ENCODE measurements at regions not wholly inside any gene's neighbourhood (a gene's known extent, or its start where the extent isn't known, plus 50 kb on each side); places are given as distances from the start of the nearest gene placed in this dataset.

DNA sequence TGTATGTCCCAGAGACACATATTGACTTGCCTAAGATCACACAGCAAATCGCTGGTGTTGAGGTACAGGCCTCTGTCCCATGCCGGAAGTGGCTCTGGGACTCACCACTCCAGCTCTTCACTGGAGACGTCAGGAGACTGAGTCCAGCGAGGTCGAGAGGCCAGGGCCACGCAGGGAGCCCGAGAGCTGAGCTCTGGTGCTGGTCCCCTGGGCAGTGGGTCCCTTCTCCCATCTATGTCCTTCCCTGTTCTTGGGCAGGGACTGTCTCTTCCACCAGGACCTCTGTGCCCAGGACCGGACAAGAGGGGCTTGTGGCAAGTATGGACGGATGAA lies 62.4 kb upstream of the TWIST2 start:
- DNase-seq, result no peak
- Mint-ChIP-seq H3K4me1 (no peaks in the 10 kb centered on the region), H3K36me3 (no peaks in the 10 kb centered on the region), H3K27me3 (peaks cover 12% of the 10 kb centered on the region), H3K4me3 (no peak overlapping the region), H3K9me3 (peaks cover 0 to 9% (median 0%) of the 10 kb centered on the region in 7 donors), H3K27ac (no peak overlapping the region)
- Histone ChIP-seq H3K27ac (ENCODE audit: insufficient read depth, low read length, poor library complexity, severe bottlenecking) (no peak overlapping the region), H3K4me3 (ENCODE audit: low read depth, low read length) (no peak overlapping the region), H3K36me3 (ENCODE audit: control insufficient read depth, insufficient read depth, low read length) (no peaks in the 10 kb centered on the region), H3K27me3 (ENCODE audit: control insufficient read depth, insufficient read depth, low read length) (no peaks in the 10 kb centered on the region), H3K9me3 (ENCODE audit: control insufficient read depth in 2 of 2, low read length in 2 of 2) (no peaks in the 10 kb centered on the region), H3K4me1 (ENCODE audit: control insufficient read depth, insufficient read depth, low read length, poor library complexity, severe bottlenecking) (no peaks in the 10 kb centered on the region)
- ATAC-seq (ENCODE audit: low read depth in 2 of 2), result no peak

DNA sequence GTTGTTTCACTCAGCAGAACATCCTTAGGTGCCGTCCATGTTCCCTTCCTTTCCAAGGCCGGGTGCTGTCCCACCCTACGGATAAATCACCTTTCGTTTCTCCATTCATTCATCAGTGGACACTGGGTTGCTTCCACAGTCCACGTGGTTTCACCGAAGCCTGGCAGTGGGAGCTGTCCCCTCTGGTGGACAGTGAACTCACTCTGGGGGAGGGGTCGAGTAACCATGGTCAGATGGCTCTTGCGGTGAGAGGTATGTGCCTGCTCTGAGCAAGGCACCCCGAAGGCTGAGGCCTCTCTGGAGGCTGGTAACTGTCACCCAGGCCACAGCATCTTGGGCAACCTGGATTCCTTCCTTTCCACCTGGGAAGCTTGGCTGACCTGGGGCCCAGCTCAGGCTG lies 61.5 kb upstream of the TWIST2 start:
- Mint-ChIP-seq H3K36me3 (no peaks in the 10 kb centered on the region), H3K27ac (no peak overlapping the region)

DNA sequence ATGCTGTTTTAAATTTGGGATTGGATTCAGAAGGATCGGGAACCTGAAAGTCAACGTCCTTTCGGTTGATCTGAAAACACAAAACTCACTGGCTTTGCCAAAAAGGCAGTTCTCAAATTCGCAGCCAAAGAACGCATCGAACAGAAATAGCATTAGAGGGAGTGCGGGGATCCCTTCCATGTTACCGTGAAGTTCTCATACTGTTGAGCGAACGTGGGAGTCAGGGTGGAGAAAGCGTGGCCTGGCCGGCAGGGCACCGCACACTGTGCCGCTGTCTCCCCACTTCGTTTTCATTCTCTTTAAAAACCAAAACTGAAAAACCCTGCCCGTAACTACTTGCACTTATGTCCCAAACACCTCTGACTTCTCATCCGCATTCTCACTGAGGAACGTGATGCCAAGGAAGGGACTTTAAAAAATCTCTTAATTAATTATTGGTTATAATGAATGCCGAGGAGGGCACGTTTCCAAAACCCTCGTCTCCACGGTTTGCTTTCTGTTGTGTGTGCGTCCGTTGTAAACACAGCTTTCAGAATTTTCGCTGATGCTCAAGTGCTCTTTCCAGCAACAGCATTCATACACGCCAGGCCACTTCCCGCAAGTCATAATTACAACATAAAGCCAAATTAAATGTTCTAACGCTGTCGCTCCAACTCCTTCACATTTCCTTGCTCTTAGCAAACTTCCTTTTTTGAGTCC lies 60.9 kb upstream of the TWIST2 start:
- Mint-ChIP-seq H3K4me1 (no peaks in the 10 kb centered on the region), H3K27ac (no peak overlapping the region), H3K4me3 (no peak overlapping the region), H3K36me3 (no peaks in the 10 kb centered on the region), H3K27me3 (peaks cover 8% of the 10 kb centered on the region), H3K9me3 (peaks cover 0 to 4% (median 0%) of the 10 kb centered on the region in 7 donors)
- H3K4me3 ChIP-seq (ENCODE audit: low read depth, low read length), result no peak overlapping the region
- H3K27me3 ChIP-seq (ENCODE audit: control insufficient read depth, insufficient read depth, low read length), result no peaks in the 10 kb centered on the region
- ATAC-seq (ENCODE audit: low read depth in 2 of 2) (no peak), DNase-seq (no peak)
- H3K36me3 ChIP-seq (ENCODE audit: control insufficient read depth, insufficient read depth, low read length), result no peaks in the 10 kb centered on the region
- no peaks in the 10 kb centered on the region for H3K4me1 ChIP-seq (ENCODE audit: control insufficient read depth, insufficient read depth, low read length, poor library complexity, severe bottlenecking)
- no peaks in the 10 kb centered on the region for H3K9me3 ChIP-seq (ENCODE audit: control insufficient read depth in 2 of 2, low read length in 2 of 2)
- H3K27ac ChIP-seq (ENCODE audit: insufficient read depth, low read length, poor library complexity, severe bottlenecking), result no peak overlapping the region

More for the DNA sequence above, 61.5 kb upstream of the TWIST2 start:
- no peaks in the 10 kb centered on the region for H3K4me1 ChIP-seq (ENCODE audit: control insufficient read depth, insufficient read depth, low read length, poor library complexity, severe bottlenecking)
- no peak for DNase-seq
- no peaks in the 10 kb centered on the region for H3K9me3 ChIP-seq (ENCODE audit: control insufficient read depth in 2 of 2, low read length in 2 of 2)
- Mint-ChIP-seq H3K4me1 (no peaks in the 10 kb centered on the region), H3K27me3 (peaks cover 8% of the 10 kb centered on the region), H3K9me3 (peaks cover 0 to 4% (median 0%) of the 10 kb centered on the region in 7 donors), H3K4me3 (no peak overlapping the region)
- ATAC-seq (ENCODE audit: low read depth in 2 of 2), result no peak
- no peaks in the 10 kb centered on the region for H3K36me3 ChIP-seq (ENCODE audit: control insufficient read depth, insufficient read depth, low read length)
- H3K27me3 ChIP-seq (ENCODE audit: control insufficient read depth, insufficient read depth, low read length), result no peaks in the 10 kb centered on the region
- no peak overlapping the region for H3K4me3 ChIP-seq (ENCODE audit: low read depth, low read length)
- no peak overlapping the region for H3K27ac ChIP-seq (ENCODE audit: insufficient read depth, low read length, poor library complexity, severe bottlenecking)

DNA sequence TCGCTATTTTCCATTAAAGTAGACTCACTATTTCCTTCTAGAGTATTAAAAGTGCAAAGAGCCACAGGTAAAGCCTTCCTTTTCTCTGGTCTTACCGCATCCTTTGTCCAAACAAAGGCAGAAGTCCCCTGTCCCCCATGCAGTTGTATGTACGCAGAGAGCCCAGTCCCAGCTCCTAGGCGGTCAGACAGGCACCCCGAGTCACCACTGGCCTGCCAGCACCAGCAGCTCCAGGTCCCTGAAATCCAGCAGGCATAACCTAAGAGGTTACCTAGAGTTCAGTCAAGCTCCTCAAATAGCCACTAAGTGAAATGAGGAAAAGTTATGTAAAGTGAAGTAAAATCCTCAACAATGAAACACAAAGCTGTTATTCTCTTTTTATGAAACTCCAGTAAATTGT lies 60.4 kb upstream of the TWIST2 start:
- Histone ChIP-seq H3K36me3 (ENCODE audit: control insufficient read depth, insufficient read depth, low read length) (no peaks in the 10 kb centered on the region), H3K4me3 (ENCODE audit: low read depth, low read length) (no peak overlapping the region), H3K27me3 (ENCODE audit: control insufficient read depth, insufficient read depth, low read length) (no peaks in the 10 kb centered on the region), H3K9me3 (ENCODE audit: control insufficient read depth in 2 of 2, low read length in 2 of 2) (no peaks in the 10 kb centered on the region), H3K4me1 (ENCODE audit: control insufficient read depth, insufficient read depth, low read length, poor library complexity, severe bottlenecking) (no peaks in the 10 kb centered on the region), H3K27ac (ENCODE audit: insufficient read depth, low read length, poor library complexity, severe bottlenecking) (no peak overlapping the region)
- peaks cover 0 to under 1% (median 0%) of the 10 kb centered on the region in 7 donors for H3K9me3 Mint-ChIP-seq
- no peaks in the 10 kb centered on the region for H3K4me1 Mint-ChIP-seq
- no peak overlapping the region for H3K4me3 Mint-ChIP-seq
- H3K27me3 Mint-ChIP-seq, result peaks cover 8% of the 10 kb centered on the region
- DNase-seq, result no peak
- no peak overlapping the region for H3K27ac Mint-ChIP-seq
- ATAC-seq (ENCODE audit: low read depth in 2 of 2), result no peak
- no peaks in the 10 kb centered on the region for H3K36me3 Mint-ChIP-seq

DNA sequence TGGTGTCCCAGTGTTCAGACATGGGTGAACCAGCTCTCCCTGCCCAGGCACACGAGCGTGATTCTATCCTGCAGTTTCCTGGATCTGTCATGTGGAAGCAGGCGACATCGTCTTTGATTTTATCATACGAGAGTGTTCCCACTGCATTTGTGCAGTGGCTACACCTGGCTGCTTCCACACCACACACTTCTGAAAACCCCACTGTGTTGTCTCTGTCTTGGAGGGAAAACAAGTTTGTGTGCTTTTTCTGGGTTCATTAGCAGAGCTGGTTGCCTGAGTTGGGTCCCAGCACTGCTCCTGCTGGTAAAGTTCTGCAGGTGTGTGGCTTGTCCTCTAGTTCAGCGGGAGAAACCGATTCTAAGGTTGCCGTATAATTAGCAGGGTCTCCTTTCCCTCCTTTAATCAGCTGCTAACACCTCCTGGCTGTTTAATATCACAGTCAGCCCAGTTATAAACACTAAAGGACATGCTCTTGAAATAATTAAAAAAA lies 58.5 kb upstream of the TWIST2 start:
- no peaks in the 10 kb centered on the region for H3K4me1 ChIP-seq (ENCODE audit: control insufficient read depth, insufficient read depth, low read length, poor library complexity, severe bottlenecking)
- Mint-ChIP-seq H3K36me3 (no peaks in the 10 kb centered on the region), H3K4me3 (no peak overlapping the region), H3K9me3 (no peaks in the 10 kb centered on the region), H3K27me3 (peaks cover 8% of the 10 kb centered on the region), H3K27ac (no peak overlapping the region), H3K4me1 (no peaks in the 10 kb centered on the region)
- no peak for DNase-seq
- no peak for ATAC-seq (ENCODE audit: low read depth in 2 of 2)
- no peaks in the 10 kb centered on the region for H3K36me3 ChIP-seq (ENCODE audit: control insufficient read depth, insufficient read depth, low read length)
- no peak overlapping the region for H3K27ac ChIP-seq (ENCODE audit: insufficient read depth, low read length, poor library complexity, severe bottlenecking)
- H3K27me3 ChIP-seq (ENCODE audit: control insufficient read depth, insufficient read depth, low read length), result no peaks in the 10 kb centered on the region
- H3K4me3 ChIP-seq (ENCODE audit: low read depth, low read length), result no peak overlapping the region
- no peaks in the 10 kb centered on the region for H3K9me3 ChIP-seq (ENCODE audit: control insufficient read depth in 2 of 2, low read length in 2 of 2)

DNA sequence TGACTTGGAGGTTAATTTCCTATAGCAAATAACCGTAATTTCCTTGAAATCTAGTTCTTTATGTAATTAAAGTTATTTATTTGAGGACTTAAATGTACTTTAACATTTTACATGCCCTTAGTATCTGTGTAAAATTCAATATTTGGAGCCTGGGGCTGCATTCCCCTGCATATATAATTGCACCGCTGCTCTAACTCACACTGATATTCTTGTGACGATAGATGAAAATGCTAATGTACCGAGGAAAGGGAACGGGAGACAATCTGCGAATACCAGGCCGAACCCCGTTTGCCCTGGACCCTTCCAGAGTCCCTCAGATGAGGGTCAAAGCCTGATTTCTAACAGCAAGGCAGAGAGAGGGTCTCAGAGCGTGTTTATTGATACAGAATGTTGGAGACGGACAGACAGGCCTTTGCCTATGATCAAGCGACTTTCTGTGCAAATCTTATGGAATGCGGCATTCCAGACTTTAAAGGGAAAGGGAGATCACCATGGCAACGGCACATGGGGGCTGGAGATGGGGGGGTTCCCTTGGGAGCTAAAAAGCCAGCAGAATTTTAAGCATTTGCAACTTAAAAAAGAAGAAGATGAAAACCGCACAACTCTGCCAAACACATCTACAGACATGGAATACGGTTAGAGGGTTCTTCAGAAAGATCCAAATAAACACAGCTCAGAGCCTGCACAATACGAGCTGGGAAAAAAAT lies 57.6 kb upstream of the TWIST2 start:
- Histone ChIP-seq H3K4me1 (ENCODE audit: control insufficient read depth, insufficient read depth, low read length, poor library complexity, severe bottlenecking) (no peaks in the 10 kb centered on the region), H3K4me3 (ENCODE audit: low read depth, low read length) (no peak overlapping the region), H3K9me3 (ENCODE audit: control insufficient read depth in 2 of 2, low read length in 2 of 2) (no peaks in the 10 kb centered on the region), H3K36me3 (ENCODE audit: control insufficient read depth, insufficient read depth, low read length) (no peaks in the 10 kb centered on the region), H3K27me3 (ENCODE audit: control insufficient read depth, insufficient read depth, low read length) (no peaks in the 10 kb centered on the region), H3K27ac (ENCODE audit: insufficient read depth, low read length, poor library complexity, severe bottlenecking) (no peak overlapping the region)
- H3K9me3 Mint-ChIP-seq, result no peaks in the 10 kb centered on the region
- no peak for ATAC-seq (ENCODE audit: low read depth in 2 of 2)
- H3K27me3 Mint-ChIP-seq, result peaks cover 8% of the 10 kb centered on the region
- no peak for DNase-seq
- no peak overlapping the region for H3K4me3 Mint-ChIP-seq
- H3K4me1 Mint-ChIP-seq, result no peaks in the 10 kb centered on the region
- H3K36me3 Mint-ChIP-seq, result no peaks in the 10 kb centered on the region
- H3K27ac Mint-ChIP-seq, result no peak overlapping the region

DNA sequence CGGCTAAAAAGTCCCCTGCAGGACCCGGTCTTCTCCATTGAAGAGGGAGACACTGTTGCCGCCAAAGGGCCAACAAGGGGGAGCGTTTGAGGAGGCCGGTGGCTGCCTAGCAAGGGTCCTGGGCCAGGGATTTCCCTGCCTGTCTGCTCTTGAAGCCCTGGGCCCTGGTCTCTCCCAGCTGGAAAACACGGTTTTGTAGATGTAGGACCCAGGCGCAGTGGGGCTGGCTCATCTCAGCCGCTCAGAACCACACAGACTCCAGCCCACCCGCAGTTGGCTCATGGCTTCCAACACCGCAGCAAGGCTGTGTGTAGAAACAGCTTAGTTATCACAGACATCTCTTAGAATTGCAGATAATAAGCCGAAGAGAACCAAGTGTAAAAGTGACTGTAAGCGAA lies 57.1 kb upstream of the TWIST2 start:
- Mint-ChIP-seq H3K4me3 (no peak overlapping the region), H3K36me3 (no peaks in the 10 kb centered on the region), H3K9me3 (no peaks in the 10 kb centered on the region), H3K4me1 (no peaks in the 10 kb centered on the region), H3K27me3 (peaks cover 8% of the 10 kb centered on the region), H3K27ac (no peak overlapping the region)
- Histone ChIP-seq H3K4me1 (ENCODE audit: control insufficient read depth, insufficient read depth, low read length, poor library complexity, severe bottlenecking) (no peaks in the 10 kb centered on the region), H3K9me3 (ENCODE audit: control insufficient read depth in 2 of 2, low read length in 2 of 2) (peaks cover 0 to 2% of the 10 kb centered on the region in 2 experiments), H3K36me3 (ENCODE audit: control insufficient read depth, insufficient read depth, low read length) (no peaks in the 10 kb centered on the region), H3K27me3 (ENCODE audit: control insufficient read depth, insufficient read depth, low read length) (no peaks in the 10 kb centered on the region), H3K4me3 (ENCODE audit: low read depth, low read length) (no peak overlapping the region), H3K27ac (ENCODE audit: insufficient read depth, low read length, poor library complexity, severe bottlenecking) (no peak overlapping the region)
- ATAC-seq (ENCODE audit: low read depth in 2 of 2), result no peak
- no peak for DNase-seq

DNA sequence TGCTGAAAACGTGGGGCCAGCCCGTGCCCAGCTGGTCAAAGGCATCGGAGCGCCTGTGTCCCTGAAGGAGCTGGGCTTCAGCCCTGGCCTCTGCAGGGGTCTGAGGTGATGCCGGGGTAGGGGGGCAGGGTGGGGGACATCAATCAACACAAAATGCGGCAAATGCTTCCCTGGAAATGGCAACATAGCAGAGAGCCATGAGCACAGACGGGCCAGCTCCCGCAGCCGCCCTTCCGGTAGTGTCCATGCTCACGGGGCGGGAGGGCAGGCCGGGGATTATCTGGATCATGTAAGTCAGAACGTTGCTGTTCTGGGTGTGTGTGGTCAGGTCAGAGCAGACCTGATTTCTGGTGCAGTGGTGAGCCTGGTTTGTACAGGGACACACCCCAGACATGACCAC lies 56.5 kb upstream of the TWIST2 start:
- Histone ChIP-seq H3K36me3 (ENCODE audit: control insufficient read depth, insufficient read depth, low read length) (no peaks in the 10 kb centered on the region), H3K27me3 (ENCODE audit: control insufficient read depth, insufficient read depth, low read length) (no peaks in the 10 kb centered on the region), H3K4me3 (ENCODE audit: low read depth, low read length) (no peak overlapping the region), H3K4me1 (ENCODE audit: control insufficient read depth, insufficient read depth, low read length, poor library complexity, severe bottlenecking) (no peaks in the 10 kb centered on the region), H3K9me3 (ENCODE audit: control insufficient read depth in 2 of 2, low read length in 2 of 2) (peaks cover 0 to 2% of the 10 kb centered on the region in 2 experiments), H3K27ac (ENCODE audit: insufficient read depth, low read length, poor library complexity, severe bottlenecking) (no peak overlapping the region)
- Mint-ChIP-seq H3K4me3 (no peak overlapping the region), H3K27ac (no peak overlapping the region), H3K9me3 (no peaks in the 10 kb centered on the region), H3K4me1 (no peaks in the 10 kb centered on the region), H3K36me3 (no peaks in the 10 kb centered on the region), H3K27me3 (peaks cover 5% of the 10 kb centered on the region)
- DNase-seq (no peak), ATAC-seq (ENCODE audit: low read depth in 2 of 2) (no peak)
